Heart right ventricle (tissue), 16 donors: ENCODE measurements at regions not wholly inside any gene's neighbourhood (a gene's known extent, or its start where the extent isn't known, plus 50 kb on each side); places are given as distances from the start of the nearest gene placed in this dataset.
"Not testable (repeated sequence)": the region's sequence is repeated elsewhere in the genome, so short reads cannot be mapped to it uniquely, and the experiment has no call there.

Source experiments
- ATAC-seq, 8 donors: fragments of 200-7000 bp; cut with Tn5 transposase; one replicate each; pipeline ENCODE4 v1.9.1; 2020; ENCODE audit warnings: mild to moderate bottlenecking in 8 of 8, moderate library complexity in 8 of 8, moderate number of reproducible peaks in 1 of 8
- DNase-seq, 2 donors: peaks; one replicate each; pipeline ENCODE4 v3.0.0-alpha.2; 2020
- H3K27ac ChIP-seq, 10 donors: fragments of 200-600 bp; sonication (generic) in 2 of 10; one replicate each; pipeline versions ENCODE4 v1.5.0 to v1.8.0; 2020 to 2022; ENCODE audit warnings: mild to moderate bottlenecking in 3 of 10
- H3K27me3 ChIP-seq, 7 donors: fragments of 200-600 bp; one replicate each; pipeline ENCODE4 v1.8.0; 2021 to 2022; ENCODE audit warnings: mild to moderate bottlenecking in 2 of 7
- H3K36me3 ChIP-seq, 9 donors: fragments of 200-600 bp; sonication (generic) in 1 of 9; one replicate each; pipeline versions ENCODE4 v1.5.0 to v1.8.0; 2020 to 2022; ENCODE audit warnings: mild to moderate bottlenecking in 2 of 9
- H3K4me1 ChIP-seq, 9 donors: fragments of 200-600 bp; sonication (generic) in 1 of 9; one replicate each; pipeline versions ENCODE4 v1.5.0 to v1.8.0; 2020 to 2022; ENCODE audit warnings: mild to moderate bottlenecking in 4 of 9
- H3K4me3 ChIP-seq, 10 donors: fragments of 200-600 bp; sonication (generic) in 2 of 10; one replicate each; pipeline versions ENCODE4 v1.5.0 to v1.8.0; 2020 to 2022; ENCODE audit warnings: mild to moderate bottlenecking in 7 of 10, moderate library complexity in 2 of 10
- H3K9me3 ChIP-seq, 11 donors: fragments of 200-600 bp in 10 of 11; sonication (generic) in 2 of 11; one replicate each; pipeline versions ENCODE4 v1.5.0 to v1.8.0; 2013 to 2022; ENCODE audit warnings: mild to moderate bottlenecking in 2 of 11, control low read depth in 1 of 11, moderate library complexity in 1 of 11
- WGBS, 2 donors: extraction: QIAGEN DNeasy Blood & Tissue Kit; methylation state at CpG; one replicate each; pipeline ENCODE4 v1.1.7; 2013; ENCODE audit warnings: inconsistent platforms in 1 of 2; 5-methylcytosine and 5-hydroxymethylcytosine counted together
- intact Hi-C, 10 donors: fragments of 100-400 bp; cut with DNase I; formaldehyde crosslinking; loops; one replicate each; pipeline versions ENCODE4 v1.11.1 to v1.14.2; 2022
- TF ChIP-seq, protein P1 (sequence below), 9 donors: fragments of 200-600 bp; sonication (generic) in 2 of 9; IDR thresholded peaks; one replicate each; pipeline versions ENCODE4 v1.5.0 to v1.8.0; 2021 to 2022; ENCODE audit warnings: antibody characterized with exemption in 9 of 9, mild to moderate bottlenecking in 5 of 9, moderate library complexity in 1 of 9
- donor health status: Arrhythmogenic right ventricular cardiomyopathy.
- donor health status: ischemic (EF 13 %, LVEDD 7.1; RV severe dilation, severe dysfunction).
- donor health status: healthy with polysubstance abuse.
- donor health status: DM: no; HTN: yes; CAD: no.
- donor health status: DM: no; HTN: no; CAD: no.
- donor health status: ischemic (EF 25% LVEDD 6.9; RV normal size, moderate dysfunction).
- donor health status: ischemic (EF 25% LVEDD 5.7; RV mildly dilated, moderate dysfunction).
- donor health status: healthy.
- donor health status: DM: yes; HTN: yes; CAD: no.
- donor health status: Ischemic cardiomyopathy.
- donor health status: ischemic (EF 35%, LVEDD 5.7; RV mildly dilated, moderate dysfunction).
- donor health status: nonischemic (EF 11% LVEDD 7.7; RV severe dilation, severe dysfunction).
- donor health status: DM: yes; HTN: yes; CAD: no.
- donor health status: PGD.
- donor health status: ischemic (EF 29% LVEDD 5.4; RV normal size, mild dysfunction).
- donor health status: nonischemic (EF 23%, LVEDD 6.1; RV moderate dilation, normal function).

DNA sequence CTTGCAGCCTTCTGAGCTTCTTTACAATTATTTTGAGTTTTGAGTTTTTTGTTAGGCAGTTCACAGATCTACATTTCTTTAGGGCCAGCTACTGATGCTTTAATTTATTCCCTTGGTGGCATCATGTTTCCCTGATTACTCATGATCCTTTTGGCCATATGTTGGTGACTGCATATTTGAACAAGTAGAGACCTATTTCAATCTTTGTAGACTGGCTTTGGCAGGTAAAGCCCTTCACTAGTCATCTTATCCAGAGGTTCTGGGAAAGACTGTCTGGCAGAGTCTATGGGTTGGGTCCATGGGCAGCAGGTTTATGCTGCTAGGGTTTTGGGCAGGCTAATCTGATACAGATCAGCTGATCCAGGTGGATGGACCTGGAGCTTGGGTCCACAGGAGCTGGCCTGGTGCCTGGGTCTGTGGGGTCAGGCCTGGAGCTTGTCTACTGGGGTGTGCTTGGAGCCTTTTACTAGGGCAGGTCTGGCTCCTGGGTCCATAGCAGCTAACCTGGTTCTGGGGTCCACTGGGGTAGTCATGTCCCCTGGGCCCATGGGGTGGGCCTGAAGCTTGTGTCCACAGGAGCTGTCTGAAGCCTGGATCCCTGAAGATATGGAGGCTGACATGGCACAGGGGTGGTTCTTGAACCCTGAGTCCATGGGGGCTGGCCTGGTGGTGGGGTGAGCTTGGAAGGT, 72.7 kb downstream of the GPR85 start:
- Histone ChIP-seq H3K9me3 (peaks cover 0 to 19% (median 4%) of the 10 kb centered on the region in 11 donors), H3K27me3 (no peaks in the 10 kb centered on the region), H3K4me3 (no peak overlapping the region), H3K4me1 (no peaks in the 10 kb centered on the region), H3K27ac (no peak overlapping the region), H3K36me3 (no peaks in the 10 kb centered on the region)
- intact Hi-C loops, result loop anchor here in 8 of 10 donors (2.0 to 10.0 kb wide), 8 partner anchors 141 to 681 kb away; no protein-coding TSS in a partner anchor
- DNase-seq, result no peak
- peak in 1 of 8 donors; percentile 18 for ATAC-seq
- TF ChIP-seq, protein P1, sequence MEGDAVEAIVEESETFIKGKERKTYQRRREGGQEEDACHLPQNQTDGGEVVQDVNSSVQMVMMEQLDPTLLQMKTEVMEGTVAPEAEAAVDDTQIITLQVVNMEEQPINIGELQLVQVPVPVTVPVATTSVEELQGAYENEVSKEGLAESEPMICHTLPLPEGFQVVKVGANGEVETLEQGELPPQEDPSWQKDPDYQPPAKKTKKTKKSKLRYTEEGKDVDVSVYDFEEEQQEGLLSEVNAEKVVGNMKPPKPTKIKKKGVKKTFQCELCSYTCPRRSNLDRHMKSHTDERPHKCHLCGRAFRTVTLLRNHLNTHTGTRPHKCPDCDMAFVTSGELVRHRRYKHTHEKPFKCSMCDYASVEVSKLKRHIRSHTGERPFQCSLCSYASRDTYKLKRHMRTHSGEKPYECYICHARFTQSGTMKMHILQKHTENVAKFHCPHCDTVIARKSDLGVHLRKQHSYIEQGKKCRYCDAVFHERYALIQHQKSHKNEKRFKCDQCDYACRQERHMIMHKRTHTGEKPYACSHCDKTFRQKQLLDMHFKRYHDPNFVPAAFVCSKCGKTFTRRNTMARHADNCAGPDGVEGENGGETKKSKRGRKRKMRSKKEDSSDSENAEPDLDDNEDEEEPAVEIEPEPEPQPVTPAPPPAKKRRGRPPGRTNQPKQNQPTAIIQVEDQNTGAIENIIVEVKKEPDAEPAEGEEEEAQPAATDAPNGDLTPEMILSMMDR (IDR thresholded peaks at IDR 0.05), result no peak

DNA sequence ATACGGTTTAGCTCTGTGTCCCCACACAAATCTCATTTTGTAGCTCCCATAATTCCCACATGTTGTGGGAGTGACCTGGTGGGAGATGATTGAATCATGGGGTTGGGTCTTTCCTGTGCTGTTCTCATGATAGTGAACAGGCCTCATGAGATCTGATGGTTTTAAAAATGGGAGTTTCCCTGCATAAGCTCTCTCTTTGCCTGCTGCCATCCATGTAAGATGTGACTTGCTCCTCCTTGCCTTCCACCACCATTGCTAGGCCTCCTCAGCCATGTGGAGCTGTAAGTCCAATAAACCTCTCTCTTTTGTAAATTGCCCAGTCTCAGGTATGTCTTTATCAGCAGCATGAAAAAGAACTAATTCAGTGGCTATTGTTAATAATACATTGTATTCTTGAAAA, 73.8 kb downstream of the GPR85 start:
- not testable (repeated sequence) for ATAC-seq, H3K36me3 ChIP-seq, DNase-seq, H3K27ac ChIP-seq, H3K27me3 ChIP-seq, H3K4me3 ChIP-seq, H3K4me1 ChIP-seq
- intact Hi-C loops, result loop anchor here in 8 of 10 donors (10.0 kb wide), 7 partner anchors 142 to 682 kb away; no protein-coding TSS in a partner anchor
- peaks cover 0 to 20% (median 4%) of the 10 kb centered on the region in 11 donors for H3K9me3 ChIP-seq
- 84 to 92% methylated on average over 1 of the region's 1 CpG for WGBS, 2 donors

GRCh38 chr7:113010377-113010776, 76.2 kb downstream of the GPR85 start:
- ATAC-seq (peak in 1 of 8 donors; percentile 65), DNase-seq (no peak)
- H3K27me3 ChIP-seq, result no peaks in the 10 kb centered on the region
- H3K4me1 ChIP-seq, result no peaks in the 10 kb centered on the region
- H3K9me3 ChIP-seq, result peaks cover 0 to 37% (median 8%) of the 10 kb centered on the region in 11 donors
- H3K27ac ChIP-seq, result no peak overlapping the region
- TF ChIP-seq, protein P1 (IDR thresholded peaks at IDR 0.05), result no peak
- H3K4me3 ChIP-seq, result no peak overlapping the region
- H3K36me3 ChIP-seq, result no peaks in the 10 kb centered on the region
- intact Hi-C loops, result loop anchor here in 8 of 10 donors (10.0 kb wide), 7 partner anchors 144 to 684 kb away; no protein-coding TSS in a partner anchor

DNA sequence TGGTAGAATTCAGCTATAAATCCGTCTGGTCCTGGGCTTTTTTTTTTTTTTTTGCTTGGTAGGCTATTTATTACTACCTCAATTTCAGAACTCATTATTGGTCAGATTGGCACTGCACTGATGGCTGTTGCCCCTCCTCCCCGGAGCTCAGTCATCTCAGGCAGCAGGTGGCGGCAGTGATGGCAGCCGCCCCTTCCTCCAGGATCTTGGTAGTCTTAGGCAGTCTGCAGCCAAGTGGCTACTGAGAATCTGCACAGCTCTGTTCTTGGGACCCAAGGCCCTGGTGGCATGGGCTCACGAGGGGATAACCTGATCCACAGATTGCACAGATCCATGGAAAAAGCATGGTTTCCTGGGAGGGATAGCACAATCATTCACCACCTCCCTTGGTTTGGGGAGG, 77.9 kb downstream of the GPR85 start:
- Histone ChIP-seq H3K4me1 (no peaks in the 10 kb centered on the region), H3K4me3 (no peak overlapping the region), H3K36me3 (no peaks in the 10 kb centered on the region), H3K27me3 (no peaks in the 10 kb centered on the region), H3K9me3 (peaks cover 0 to 35% (median 7%) of the 10 kb centered on the region in 11 donors), H3K27ac (no peak overlapping the region)
- TF ChIP-seq, protein P1 (IDR thresholded peaks at IDR 0.05), result no peak
- ATAC-seq, result no peak
- intact Hi-C loops, result loop anchor here in 1 of 10 donors (10.0 kb wide), 1 partner anchor 276 kb away; no protein-coding TSS in a partner anchor
- WGBS, 2 donors, result 87 to 90% methylated on average over 5 of the region's 5 CpGs
- no peak for DNase-seq
